Calu3 (cell line): ENCODE measurements at regions not wholly inside any gene's neighbourhood (a gene's known extent, or its start where the extent isn't known, plus 50 kb on each side); places are given as distances from the start of the nearest gene placed in this dataset.

Source experiments
- BruUV-seq: library from RNA; stranded (reverse); fragments of 400-500 nt; replicated peaks from 2 replicates; lab custom pipeline; 2021; lab: Mats Ljungman, UMichigan
- CTCF ChIA-PET: fragments of 300-600 bp; sonication (Branson Sonifier 250); formaldehyde crosslinking; loops from one replicate; lab custom pipeline; 2022; ENCODE audit warnings: antibody characterized with exemption; lab: Charles Lee
- DNase-seq: peaks from one replicate; pipeline ENCODE4 v3.0.0; 2022
- H3K27ac Mint-ChIP-seq: one replicate; pipeline ENCODE4 v1.8.0; 2022; ENCODE audit warnings: mixed read lengths; ENCODE audit not compliant: unreplicated experiment
- H3K27me3 Mint-ChIP-seq: one replicate; pipeline ENCODE4 v1.8.0; 2022; ENCODE audit warnings: mixed read lengths; ENCODE audit not compliant: unreplicated experiment
- H3K36me3 Mint-ChIP-seq: one replicate; pipeline ENCODE4 v1.8.0; 2022; ENCODE audit warnings: mild to moderate bottlenecking, moderate library complexity, mixed read lengths; ENCODE audit not compliant: insufficient read depth, unreplicated experiment
- H3K4me1 Mint-ChIP-seq: one replicate; pipeline ENCODE4 v1.8.0; 2022; ENCODE audit warnings: mild to moderate bottlenecking, low read depth, mixed read lengths; ENCODE audit not compliant: unreplicated experiment
- H3K4me3 Mint-ChIP-seq: one replicate; pipeline ENCODE4 v1.8.0; 2022; ENCODE audit warnings: mild to moderate bottlenecking, low read depth, moderate library complexity, mixed read lengths; ENCODE audit not compliant: unreplicated experiment
- H3K9me3 Mint-ChIP-seq: one replicate; pipeline ENCODE4 v1.8.0; 2022; ENCODE audit warnings: low read depth, mixed read lengths; ENCODE audit not compliant: unreplicated experiment
- CTCF ChIP-seq: fragments of 200-600 bp; IDR thresholded peaks from one replicate; pipeline ENCODE4 v1.8.0; 2022; ENCODE audit warnings: antibody characterized with exemption; ENCODE audit not compliant: unreplicated experiment
- intact Hi-C: fragments of 100-400 bp; cut with micrococcal nuclease; formaldehyde crosslinking; loops from one replicate; pipeline ENCODE4 v1.10.0; 2022; ENCODE audit not compliant: unreplicated experiment

- no TSS peak for BruUV-seq
- Mint-ChIP-seq H3K9me3 (no peaks in the 10 kb centered on the region), H3K4me1 (no peaks in the 10 kb centered on the region), H3K27ac (no peak overlapping the region), H3K4me3 (no peak overlapping the region), H3K27me3 (no peaks in the 10 kb centered on the region), H3K36me3 (no peaks in the 10 kb centered on the region)
- intact Hi-C loops = no loop called here
- no peak for DNase-seq
- TF ChIP-seq CTCF = no peak
- CTCF ChIA-PET = no interaction called here
These were observed 126.3 kb upstream of the CEP162 start for GRCh38 chr6:84353459-84354423.

- CTCF ChIA-PET = no interaction called here
- TF ChIP-seq CTCF = no peak
- H3K36me3 Mint-ChIP-seq = no peaks in the 10 kb centered on the region
- no peak overlapping the region for H3K27ac Mint-ChIP-seq
- H3K27me3 Mint-ChIP-seq = peaks cover 13% of the 10 kb centered on the region
- DNase-seq = no peak
- no peaks in the 10 kb centered on the region for H3K4me1 Mint-ChIP-seq
- H3K9me3 Mint-ChIP-seq = no peaks in the 10 kb centered on the region
- BruUV-seq = no TSS peak
- intact Hi-C loops = no loop called here
- H3K4me3 Mint-ChIP-seq = no peak overlapping the region
These were observed 123.0 kb upstream of the CEP162 start for GRCh38 chr6:84350397-84350796.

DNA sequence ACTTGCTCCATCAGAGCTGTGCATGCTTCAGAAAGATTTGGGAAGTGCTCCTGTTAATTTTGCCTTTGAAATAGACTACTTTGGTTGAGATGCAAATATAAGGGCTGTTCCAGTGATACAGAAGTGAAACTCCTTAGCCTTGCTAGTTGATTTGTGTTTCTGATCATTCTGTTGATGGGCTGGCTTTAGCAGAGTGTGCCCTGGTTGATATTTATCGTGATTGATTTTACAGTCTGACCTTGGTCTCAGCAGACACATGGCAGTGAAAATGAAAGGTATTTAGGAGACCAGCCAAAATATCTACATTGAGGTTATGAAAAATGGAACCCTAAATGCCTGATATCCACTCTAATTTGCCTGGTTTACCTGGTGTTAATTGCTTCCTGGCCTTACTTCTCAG is 122.1 kb upstream of the CEP162 start:
- CTCF ChIA-PET = no interaction called here
- BruUV-seq = no TSS peak
- H3K27me3 Mint-ChIP-seq = peaks cover 14% of the 10 kb centered on the region
- intact Hi-C loops = no loop called here
- no peaks in the 10 kb centered on the region for H3K4me1 Mint-ChIP-seq
- H3K4me3 Mint-ChIP-seq = no peak overlapping the region
- no peaks in the 10 kb centered on the region for H3K36me3 Mint-ChIP-seq
- DNase-seq = no peak
- TF ChIP-seq CTCF = no peak
- no peak overlapping the region for H3K27ac Mint-ChIP-seq
- no peaks in the 10 kb centered on the region for H3K9me3 Mint-ChIP-seq

- no TSS peak for BruUV-seq
- TF ChIP-seq CTCF = no peak
- Mint-ChIP-seq H3K4me3 (no peak overlapping the region), H3K9me3 (no peaks in the 10 kb centered on the region), H3K36me3 (no peaks in the 10 kb centered on the region), H3K27me3 (peaks cover 14% of the 10 kb centered on the region), H3K27ac (no peak overlapping the region), H3K4me1 (no peaks in the 10 kb centered on the region)
- intact Hi-C loops = no loop called here
- CTCF ChIA-PET = no interaction called here
- DNase-seq = no peak
These were observed 121.4 kb upstream of the CEP162 start for GRCh38 chr6:84348801-84349200.
